ENCODE measurements at regions not wholly inside any gene's neighbourhood (a gene's known extent, or its start where the extent isn't known, plus 50 kb on each side); places are given as distances from the start of the nearest gene placed in this dataset.

- H4K20me1 ChIP-seq (ENCODE audit: insufficient read depth, low read length), result no peaks in the 10 kb centered on the region
- peaks cover 8% of the 10 kb centered on the region; the same call in 1 of the 2 replicates for H3F3A ChIP-seq (ENCODE audit: insufficient read depth, low read length)
- no peak for DNase-seq
- H3K27ac ChIP-seq (ENCODE audit: low read length), result no peak overlapping the region
- H3K9me3 ChIP-seq (replicated peaks; ENCODE audit: insufficient read depth, low read length), result no peaks in the 10 kb centered on the region
- H3K79me2 ChIP-seq (ENCODE audit: low read length), result no peaks in the 10 kb centered on the region
- H3K4me2 ChIP-seq (ENCODE audit: low read depth, low read length), result no peak overlapping the region
- no peaks in the 10 kb centered on the region for H3K27me3 ChIP-seq (replicated peaks; ENCODE audit: insufficient read depth, low read length)
- H3K9ac ChIP-seq (ENCODE audit: low read length), result no peak overlapping the region
- TF ChIP-seq CTCF (IDR thresholded peaks at IDR 0.05; ENCODE audit: low read length), result no peak
- H3K4me1 ChIP-seq (ENCODE audit: low read length), result peaks cover 17% of the 10 kb centered on the region; the same call in 1 of the 2 replicates
- no peaks in the 10 kb centered on the region for H3K9me2 ChIP-seq (replicated peaks; ENCODE audit: insufficient read depth, low read length)
- no peaks in the 10 kb centered on the region for H3K36me3 ChIP-seq (replicated peaks; ENCODE audit: insufficient read depth, low read length)
- H3K4me3 ChIP-seq (ENCODE audit: low read length), result no peak overlapping the region
- no peak overlapping the region for H2AFZ ChIP-seq (ENCODE audit: low read length)
Measured at GRCh38 chr6:37558646-37559045, 59.0 kb upstream of the CCDC167 start.

- Histone ChIP-seq H3K4me2 (ENCODE audit: low read depth, low read length) (no peak overlapping the region), H4K20me1 (ENCODE audit: insufficient read depth, low read length) (no peaks in the 10 kb centered on the region)
Measured at GRCh38 chr6:37558168-37558567, 58.5 kb upstream of the CCDC167 start.

GRCh38 chr6:37557645-37558114, 58.0 kb upstream of the CCDC167 start:
- Histone ChIP-seq H3K27me3 (replicated peaks; ENCODE audit: insufficient read depth, low read length) (no peaks in the 10 kb centered on the region), H3K9ac (ENCODE audit: low read length) (no peak overlapping the region), H3K4me3 (ENCODE audit: low read length) (no peak overlapping the region), H2AFZ (ENCODE audit: low read length) (no peak overlapping the region), H3K27ac (ENCODE audit: low read length) (no peak overlapping the region), H3K36me3 (replicated peaks; ENCODE audit: insufficient read depth, low read length) (no peaks in the 10 kb centered on the region), H4K20me1 (ENCODE audit: insufficient read depth, low read length) (no peaks in the 10 kb centered on the region), H3K9me2 (replicated peaks; ENCODE audit: insufficient read depth, low read length) (no peaks in the 10 kb centered on the region), H3K9me3 (replicated peaks; ENCODE audit: insufficient read depth, low read length) (no peaks in the 10 kb centered on the region), H3F3A (ENCODE audit: insufficient read depth, low read length) (peaks cover 8% of the 10 kb centered on the region; the same call in 1 of the 2 replicates), H3K4me1 (ENCODE audit: low read length) (peaks cover 17% of the 10 kb centered on the region; the same call in 1 of the 2 replicates), H3K79me2 (ENCODE audit: low read length) (no peaks in the 10 kb centered on the region), H3K4me2 (ENCODE audit: low read depth, low read length) (no peak overlapping the region)
- TF ChIP-seq CTCF (IDR thresholded peaks at IDR 0.05; ENCODE audit: low read length) (no peak), EZH2phosphoT487 (IDR thresholded peaks at IDR 0.05; ENCODE audit: low read length) (no peak), EZH2 (optimal IDR thresholded peaks at IDR 0.05; ENCODE audit: low read depth, low read length) (no peak)
- no peak for DNase-seq

More at GRCh38 chr6:37558168-37558567, 58.5 kb upstream of the CCDC167 start:
- no peaks in the 10 kb centered on the region for H3K9me3 ChIP-seq (replicated peaks; ENCODE audit: insufficient read depth, low read length)
- no peak for TF ChIP-seq CTCF (IDR thresholded peaks at IDR 0.05; ENCODE audit: low read length)
- no peak for TF ChIP-seq EZH2 (optimal IDR thresholded peaks at IDR 0.05; ENCODE audit: low read depth, low read length)
- no peak for TF ChIP-seq EZH2phosphoT487 (IDR thresholded peaks at IDR 0.05; ENCODE audit: low read length)
- no peaks in the 10 kb centered on the region for H3K9me2 ChIP-seq (replicated peaks; ENCODE audit: insufficient read depth, low read length)
- H2AFZ ChIP-seq (ENCODE audit: low read length), result no peak overlapping the region
- H3K79me2 ChIP-seq (ENCODE audit: low read length), result no peaks in the 10 kb centered on the region
- no peak overlapping the region for H3K27ac ChIP-seq (ENCODE audit: low read length)
- DNase-seq, result no peak
- H3K9ac ChIP-seq (ENCODE audit: low read length), result no peak overlapping the region
- peaks cover 8% of the 10 kb centered on the region; the same call in 1 of the 2 replicates for H3F3A ChIP-seq (ENCODE audit: insufficient read depth, low read length)
- H3K36me3 ChIP-seq (replicated peaks; ENCODE audit: insufficient read depth, low read length), result no peaks in the 10 kb centered on the region
- no peak overlapping the region for H3K4me3 ChIP-seq (ENCODE audit: low read length)
- no peaks in the 10 kb centered on the region for H3K27me3 ChIP-seq (replicated peaks; ENCODE audit: insufficient read depth, low read length)
- H3K4me1 ChIP-seq (ENCODE audit: low read length), result peaks cover 17% of the 10 kb centered on the region; the same call in 1 of the 2 replicates
